HT1080 (cell line): ENCODE measurements at regions not wholly inside any gene's neighbourhood (a gene's known extent, or its start where the extent isn't known, plus 50 kb on each side); places are given as distances from the start of the nearest gene placed in this dataset.

Experiments used
- DNase-seq: peaks from one replicate; pipeline ENCODE4 v3.0.0-alpha.2; 2015; ENCODE audit warnings: low read depth

DNA sequence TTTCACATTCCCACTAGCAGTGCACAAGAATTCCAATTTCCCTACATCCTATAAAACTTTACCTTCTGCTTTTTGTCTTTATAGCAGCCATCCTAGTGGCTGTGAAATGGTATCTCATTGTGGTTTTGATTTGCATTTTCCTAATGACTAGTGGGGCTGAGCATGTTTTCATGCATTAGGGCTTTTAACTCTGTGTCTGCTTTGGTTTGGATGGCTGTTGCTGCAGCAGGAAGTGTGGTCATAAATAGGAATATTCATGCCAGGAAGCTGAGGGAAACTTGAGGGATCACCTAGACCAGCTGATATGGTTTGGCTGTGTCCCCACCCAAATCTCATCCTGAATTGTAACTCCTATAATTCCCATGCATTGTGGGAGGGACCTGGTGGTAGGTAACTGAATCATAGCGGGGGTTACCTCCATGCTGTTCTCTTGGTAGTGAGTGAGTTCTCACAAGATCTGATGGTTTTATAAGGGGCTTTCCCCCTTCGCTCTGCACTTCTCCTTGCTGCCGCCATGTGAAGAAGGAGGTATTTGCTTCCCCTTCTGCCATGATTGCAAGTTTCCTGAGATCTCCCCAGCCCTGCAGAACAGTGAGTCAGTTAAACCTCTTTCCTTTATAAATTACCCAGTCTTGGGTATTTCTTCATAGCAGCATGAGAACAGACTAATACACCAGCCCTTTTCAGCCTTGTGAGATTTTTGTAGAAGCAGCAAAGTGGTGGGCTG, 181.8 kb upstream of the PITRM1 start:
- peak; percentile 18 for DNase-seq

DNA sequence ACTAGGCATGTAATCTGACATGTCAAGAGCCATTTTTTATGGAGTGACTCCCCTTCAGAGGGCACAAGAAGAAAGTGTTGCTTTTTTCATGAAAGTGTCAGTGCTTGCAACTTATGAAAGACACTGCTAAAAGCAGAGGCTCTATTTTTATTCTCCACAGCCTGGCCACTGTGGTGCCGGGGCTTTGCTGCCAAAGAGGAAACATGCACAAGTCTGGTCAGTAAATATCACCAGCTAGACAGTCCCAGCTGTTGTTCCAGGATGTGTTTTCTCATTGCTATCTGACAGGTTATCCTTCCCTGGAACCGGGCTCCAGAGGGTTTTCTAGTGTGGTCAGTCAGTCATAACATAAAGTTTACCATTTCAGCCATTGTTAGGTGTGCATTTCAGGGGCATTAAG, 180.7 kb upstream of the PITRM1 start:
- DNase-seq = no peak

GRCh38 chr10:3350617-3351258, 178.2 kb upstream of the PITRM1 start:
- no peak for DNase-seq

- no peak for DNase-seq
Observed at GRCh38 chr10:3350205-3350604, 177.6 kb upstream of the PITRM1 start.

DNA sequence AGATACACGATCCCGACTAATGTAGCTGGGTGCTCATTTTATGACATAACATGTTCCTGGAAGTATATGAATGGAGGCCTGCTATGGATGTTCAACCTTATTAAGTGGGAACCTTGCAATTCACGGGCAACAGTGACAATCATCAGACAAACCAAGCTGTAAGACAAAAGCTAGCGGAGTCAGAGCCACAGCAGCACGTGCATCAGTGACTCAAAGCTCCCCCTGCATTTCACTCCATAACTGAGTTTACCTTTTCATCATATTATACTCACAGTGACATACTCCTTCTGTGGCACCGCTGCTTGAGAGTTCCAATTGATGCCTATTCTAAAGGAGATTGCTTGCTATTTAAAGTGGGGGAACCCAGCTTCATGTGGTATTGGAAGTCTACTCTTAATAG, 176.0 kb upstream of the PITRM1 start:
- DNase-seq = no peak

DNA sequence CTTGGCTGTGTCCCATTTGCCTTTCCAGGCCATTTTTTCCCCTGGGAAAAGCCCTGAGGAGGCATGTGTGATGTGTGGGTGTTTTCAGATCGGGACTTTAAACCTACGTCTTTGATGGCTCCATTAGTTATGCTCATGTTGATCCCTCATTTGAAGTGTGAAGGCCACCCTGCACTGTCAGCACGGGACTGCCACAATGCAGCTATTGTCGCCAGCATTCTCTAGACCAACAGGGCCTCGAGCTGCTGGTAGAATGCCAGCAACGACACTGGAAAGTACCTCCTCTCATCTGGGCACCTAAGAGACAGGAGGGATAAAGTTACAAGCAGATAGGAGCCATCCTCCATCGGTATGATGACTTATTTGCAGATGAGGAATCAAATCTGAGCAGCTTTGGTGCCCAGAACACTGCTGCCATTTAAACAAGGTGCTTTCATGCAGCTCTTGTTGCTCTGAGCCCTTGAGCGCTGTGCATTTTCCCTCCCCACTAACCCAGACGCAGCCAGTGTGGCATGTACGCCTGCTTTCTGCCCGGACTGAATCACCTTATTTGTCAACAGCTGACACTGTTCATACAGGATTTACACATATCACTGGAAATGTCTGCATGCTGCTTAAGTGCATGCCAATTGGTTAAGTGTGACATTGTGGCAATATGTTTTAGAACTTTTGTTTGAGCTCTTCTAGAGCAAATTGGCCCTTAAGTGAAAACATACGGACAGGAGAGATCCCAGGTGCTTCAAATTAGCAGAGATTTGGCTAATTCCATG, 175.0 kb upstream of the PITRM1 start:
- no peak for DNase-seq

DNA sequence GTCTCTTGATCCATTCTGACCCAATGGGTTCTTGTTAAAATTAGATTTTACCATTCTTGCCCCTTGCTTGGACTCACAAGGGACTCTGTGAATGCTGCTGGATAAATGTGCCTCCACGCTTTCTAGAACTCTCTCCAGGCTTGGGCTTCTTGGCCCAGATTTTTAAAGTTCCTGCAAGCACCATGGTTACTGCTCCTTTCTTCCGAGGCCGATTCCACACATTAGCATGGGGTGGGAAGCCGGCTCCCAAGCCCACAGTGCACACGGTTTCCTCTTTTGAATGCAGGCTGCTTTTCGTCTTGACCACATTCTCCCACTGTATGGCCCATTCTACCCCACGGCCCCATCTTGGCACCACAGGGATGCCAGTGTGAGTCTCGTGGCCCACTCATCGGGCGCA, 174.3 kb upstream of the PITRM1 start:
- DNase-seq = no peak

- DNase-seq = no peak
Observed at GRCh38 chr10:3342771-3343170, 170.2 kb upstream of the PITRM1 start.

- DNase-seq = no peak
Observed at GRCh38 chr10:3340127-3340730, 167.6 kb upstream of the PITRM1 start.

DNA sequence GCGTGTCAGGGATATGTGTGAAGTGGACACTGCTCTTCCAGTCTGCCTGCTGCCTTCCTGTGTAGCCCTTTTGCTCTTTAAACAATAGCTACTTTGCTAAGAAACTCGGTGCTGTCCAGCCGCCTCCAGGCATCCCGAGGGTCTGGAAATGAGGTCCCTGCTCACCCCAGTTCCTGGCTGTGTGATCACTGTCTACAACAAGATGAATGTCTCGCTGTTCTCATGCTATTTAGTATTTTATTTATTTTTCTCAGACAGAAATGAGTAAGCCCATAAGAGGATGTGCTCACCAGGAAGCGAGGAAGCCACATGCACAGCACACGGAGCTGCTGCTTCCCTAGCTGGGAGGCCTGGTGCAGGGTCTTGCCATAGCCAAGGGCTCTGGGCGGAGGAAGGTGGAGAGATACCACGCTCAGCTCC, 167.0 kb upstream of the PITRM1 start:
- DNase-seq = peak; percentile 59

DNA sequence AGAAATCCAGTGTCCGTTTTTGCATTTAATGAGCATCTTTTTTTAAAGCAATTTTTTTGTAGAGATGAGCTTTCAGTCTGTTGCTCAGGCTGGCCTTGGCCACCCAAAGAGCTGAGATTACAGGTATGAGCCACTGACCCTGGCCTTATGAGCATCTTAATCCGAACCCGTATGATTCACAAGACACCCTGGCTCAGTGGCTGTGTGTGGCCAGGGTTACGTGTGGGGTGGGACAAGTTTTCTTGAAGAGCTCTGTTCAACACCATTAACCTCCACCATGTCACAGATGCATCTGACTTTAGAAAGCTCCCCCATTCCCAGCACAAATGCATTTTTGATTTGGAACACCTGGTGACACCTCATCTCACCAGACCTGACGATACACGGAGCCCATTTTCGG, 166.5 kb upstream of the PITRM1 start:
- no peak for DNase-seq

DNA sequence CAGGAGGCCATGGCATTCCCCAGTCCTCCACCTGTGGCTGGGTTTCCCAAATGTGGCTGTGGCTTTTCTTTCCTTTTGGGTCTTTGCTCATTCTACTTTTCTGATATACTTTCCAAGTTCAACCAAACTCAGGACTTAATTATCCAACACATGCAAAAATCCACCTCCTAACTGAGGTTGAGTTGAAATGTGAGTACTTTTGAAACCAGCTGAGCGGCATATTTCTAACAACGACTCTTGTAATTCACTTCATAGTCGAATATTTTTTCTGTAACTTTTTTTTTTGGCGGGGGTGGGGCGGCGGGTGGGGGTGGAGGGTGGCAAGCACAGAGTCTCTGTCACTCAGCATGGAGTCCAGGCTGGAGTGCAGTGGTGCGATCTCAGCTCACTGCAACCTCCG, 165.2 kb upstream of the PITRM1 start:
- DNase-seq = no peak

DNA sequence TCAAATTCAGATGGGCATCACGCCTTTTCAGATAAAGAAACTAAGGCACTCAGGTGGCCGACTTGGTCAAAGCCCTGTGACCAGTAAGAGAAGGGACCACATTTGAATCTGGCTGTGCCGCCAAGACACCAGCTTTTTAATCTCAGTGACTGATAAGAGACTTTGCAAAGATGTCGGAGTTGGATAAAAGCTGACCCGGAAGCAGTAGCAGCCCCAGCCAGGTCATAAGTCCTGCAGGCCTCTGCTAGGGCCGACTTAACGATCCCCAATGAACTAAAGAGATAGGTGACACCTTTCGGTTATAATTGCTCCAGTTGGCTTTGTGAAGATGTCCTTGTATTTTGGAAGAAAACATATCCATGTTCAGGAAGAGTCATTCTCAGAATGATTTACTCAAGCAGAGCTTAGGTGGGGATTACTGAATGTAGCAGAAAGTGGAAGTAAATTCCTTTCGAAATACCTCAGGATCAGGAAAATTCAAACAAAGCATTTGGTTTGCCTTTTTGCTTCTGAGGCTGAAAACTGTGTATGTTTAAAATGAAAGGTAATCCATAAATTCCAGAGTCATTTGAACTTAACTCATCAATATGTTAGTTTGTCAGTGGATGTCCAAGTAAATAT, 164.2 kb upstream of the PITRM1 start:
- no peak for DNase-seq

DNA sequence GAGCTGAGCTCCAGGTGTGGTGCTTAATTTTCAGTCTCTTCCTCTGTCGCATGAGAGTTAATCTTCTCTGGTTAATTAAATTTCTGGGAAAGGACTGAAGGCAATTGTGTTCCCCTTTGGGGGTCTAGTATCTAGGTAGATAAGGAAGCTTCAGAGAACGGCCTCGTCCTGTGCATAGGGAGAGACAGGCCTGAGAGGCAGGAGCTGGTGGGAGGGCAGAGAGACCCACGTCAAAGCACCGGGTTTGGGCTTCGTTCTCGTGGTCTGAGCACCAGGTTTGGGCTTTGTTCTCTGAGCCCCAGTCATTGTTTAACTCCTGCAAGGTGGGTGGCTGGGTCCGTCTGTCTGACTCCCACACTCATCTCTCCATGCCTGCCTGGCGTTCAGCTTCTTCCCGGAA, 160.8 kb upstream of the PITRM1 start:
- DNase-seq = no peak

DNA sequence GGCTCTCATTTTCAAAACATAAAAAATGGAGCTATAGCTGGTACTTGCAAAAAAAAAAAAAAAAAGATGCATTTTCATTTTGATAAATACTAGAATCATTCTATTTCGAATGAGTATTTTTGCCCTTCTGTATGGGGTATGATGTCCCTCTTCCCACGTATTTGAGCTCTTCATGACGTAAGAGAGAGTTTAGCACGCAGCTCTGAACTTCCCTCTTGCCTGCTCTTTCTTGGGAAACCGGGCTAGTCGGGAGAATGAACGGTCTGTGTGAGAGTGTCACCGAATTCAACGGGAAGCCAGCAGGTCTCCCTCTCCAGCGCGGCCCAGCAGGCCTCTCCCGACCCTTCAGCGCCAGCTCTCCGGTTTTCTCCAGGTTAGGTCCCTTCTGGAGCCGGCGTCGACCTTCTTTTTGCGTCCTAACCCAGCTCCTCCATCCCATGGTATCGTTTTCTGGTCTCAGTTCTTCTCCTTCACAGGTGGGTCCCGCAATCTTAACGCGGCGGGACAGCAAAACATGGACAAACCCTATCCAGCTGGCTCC, 159.2 kb upstream of the PITRM1 start:
- DNase-seq = no peak

DNA sequence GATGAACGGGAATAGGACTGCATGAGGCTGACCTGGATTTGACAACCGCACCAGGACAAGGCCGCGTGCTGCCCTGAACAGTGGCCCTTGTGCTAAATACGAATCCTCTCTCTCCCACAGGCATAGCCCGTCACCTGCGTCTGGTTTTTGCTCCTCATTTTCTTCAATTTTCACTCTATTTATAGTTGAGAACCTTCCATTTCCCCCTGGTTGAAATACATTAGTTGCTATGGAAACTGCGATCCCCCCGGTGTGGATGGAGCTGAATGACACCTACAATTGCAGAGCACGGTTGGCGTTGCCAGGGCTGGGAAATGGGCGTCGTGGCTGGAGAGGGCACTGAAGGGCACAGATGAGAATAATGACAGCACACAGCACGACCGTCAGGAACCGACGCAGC, 158.6 kb upstream of the PITRM1 start:
- DNase-seq = no peak

DNA sequence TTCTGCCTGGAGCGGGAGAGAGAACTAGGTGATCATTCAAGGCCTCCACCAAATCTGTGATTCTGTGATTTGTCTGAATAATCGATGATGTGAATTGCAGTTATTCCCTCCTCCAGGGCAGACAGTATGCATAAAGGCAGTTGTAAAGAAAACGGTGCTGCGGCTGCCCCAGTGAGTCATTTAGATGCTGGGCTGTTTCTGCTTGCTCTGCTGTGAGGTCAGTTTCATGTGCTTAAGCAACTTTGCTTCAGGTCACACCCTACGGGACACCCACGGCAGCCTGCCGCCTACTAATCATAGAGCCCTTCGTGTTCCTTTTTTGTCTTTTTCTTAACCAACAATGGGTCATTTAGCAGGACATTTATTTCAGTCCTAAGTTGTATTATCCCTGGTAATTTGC, 158.1 kb upstream of the PITRM1 start:
- DNase-seq = peak; percentile 41

DNA sequence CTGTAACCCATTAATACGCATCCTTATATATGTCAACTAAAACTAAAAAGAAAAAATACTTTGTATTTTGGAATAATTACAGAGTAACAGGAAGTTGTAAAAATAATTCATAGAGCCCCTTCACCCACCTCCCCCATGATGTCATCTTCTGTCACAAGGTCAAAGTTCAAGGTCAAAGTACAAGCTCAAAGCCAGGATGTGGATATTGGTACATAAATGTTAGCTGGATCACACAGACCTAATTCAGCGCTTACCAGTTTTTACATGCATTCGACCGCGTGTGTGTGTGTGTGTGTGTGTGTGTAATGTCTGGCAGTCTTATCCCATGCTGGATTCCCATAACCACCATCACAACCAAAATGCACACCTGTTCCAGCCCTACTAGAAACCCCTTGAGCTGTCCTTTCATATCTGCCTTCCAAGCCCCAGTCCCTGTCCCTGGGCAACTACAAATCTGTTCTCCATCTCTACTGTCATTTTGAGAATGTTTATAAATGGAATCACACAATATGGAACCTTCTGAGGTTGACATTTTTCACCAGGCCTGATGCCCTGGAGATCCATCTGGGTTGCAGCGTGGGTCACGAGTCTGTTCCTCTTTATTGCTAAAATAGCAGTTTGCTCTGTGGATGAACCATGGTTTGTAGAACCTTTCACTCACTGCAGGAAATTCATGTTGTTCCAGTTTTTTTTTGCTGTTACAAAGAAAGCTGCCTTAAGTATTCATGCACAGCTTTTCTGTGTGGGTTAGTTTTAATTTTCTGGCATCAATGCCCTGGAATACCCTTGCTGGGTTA, 153.6 kb upstream of the PITRM1 start:
- DNase-seq = no peak

DNA sequence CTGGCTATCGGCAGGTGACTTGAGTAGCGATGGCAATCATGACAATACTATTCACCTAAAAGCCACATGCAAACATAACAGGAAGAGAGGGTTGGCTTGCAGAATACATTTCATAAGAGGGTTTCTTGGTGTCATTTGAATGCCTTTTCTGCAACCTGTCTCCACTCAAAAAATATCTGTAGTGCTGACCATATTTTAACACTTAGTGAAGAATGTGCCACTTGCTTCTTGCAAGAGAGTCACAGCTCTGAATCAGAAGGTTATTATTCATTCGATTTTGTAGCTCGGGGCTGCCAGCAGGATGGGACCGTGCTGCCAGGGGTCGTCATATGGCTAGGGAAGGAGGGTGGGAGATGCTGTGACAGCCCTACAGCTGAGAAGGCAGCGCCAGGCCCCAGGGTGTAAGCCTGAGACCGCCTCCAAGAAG, 152.0 kb upstream of the PITRM1 start:
- no peak for DNase-seq

- DNase-seq = no peak
Observed at GRCh38 chr10:3323865-3324498, 151.4 kb upstream of the PITRM1 start.
